ENCODE measurements at regions not wholly inside any gene's neighbourhood (a gene's known extent, or its start where the extent isn't known, plus 50 kb on each side); places are given as distances from the start of the nearest gene placed in this dataset.

GRCh38 chr6:159106627-159107241, 61.9 kb upstream of the TAGAP start:
- Histone ChIP-seq H3K4me1 (ENCODE audit: control insufficient read depth, insufficient read depth, low read length) (peaks cover 30% of the 10 kb centered on the region), H3K9me3 (ENCODE audit: control insufficient read depth, low read length) (no peaks in the 10 kb centered on the region), H3K27me3 (ENCODE audit: control insufficient read depth, insufficient read depth, low read length) (no peaks in the 10 kb centered on the region), H3K9ac (ENCODE audit: low read length) (peak overlapping the region; percentile 26), H3K4me3 (ENCODE audit: low read length) (no peak overlapping the region), H3K36me3 (ENCODE audit: control insufficient read depth, insufficient read depth, low read length) (no peaks in the 10 kb centered on the region)

- H3K27me3 ChIP-seq (ENCODE audit: control insufficient read depth, insufficient read depth, low read length) = no peaks in the 10 kb centered on the region
- H3K9ac ChIP-seq (ENCODE audit: low read length) = no peak overlapping the region
- no peaks in the 10 kb centered on the region for H3K9me3 ChIP-seq (ENCODE audit: control insufficient read depth, low read length)
- H3K4me1 ChIP-seq (ENCODE audit: control insufficient read depth, insufficient read depth, low read length) = peaks cover 30% of the 10 kb centered on the region
- no peak overlapping the region for H3K4me3 ChIP-seq (ENCODE audit: low read length)
- no peaks in the 10 kb centered on the region for H3K36me3 ChIP-seq (ENCODE audit: control insufficient read depth, insufficient read depth, low read length)
These were observed 60.9 kb upstream of the TAGAP start for GRCh38 chr6:159105716-159106115.

- Histone ChIP-seq H3K9ac (ENCODE audit: low read length) (no peak overlapping the region), H3K9me3 (ENCODE audit: control insufficient read depth, low read length) (no peaks in the 10 kb centered on the region), H3K36me3 (ENCODE audit: control insufficient read depth, insufficient read depth, low read length) (no peaks in the 10 kb centered on the region), H3K4me3 (ENCODE audit: low read length) (no peak overlapping the region), H3K4me1 (ENCODE audit: control insufficient read depth, insufficient read depth, low read length) (peaks cover 31% of the 10 kb centered on the region), H3K27me3 (ENCODE audit: control insufficient read depth, insufficient read depth, low read length) (no peaks in the 10 kb centered on the region)
These were observed 60.1 kb upstream of the TAGAP start for GRCh38 chr6:159104931-159105330.

- Histone ChIP-seq H3K9ac (ENCODE audit: low read length) (no peak overlapping the region), H3K9me3 (ENCODE audit: control insufficient read depth, low read length) (no peaks in the 10 kb centered on the region), H3K4me3 (ENCODE audit: low read length) (no peak overlapping the region), H3K4me1 (ENCODE audit: control insufficient read depth, insufficient read depth, low read length) (peaks cover 26% of the 10 kb centered on the region), H3K36me3 (ENCODE audit: control insufficient read depth, insufficient read depth, low read length) (no peaks in the 10 kb centered on the region), H3K27me3 (ENCODE audit: control insufficient read depth, insufficient read depth, low read length) (no peaks in the 10 kb centered on the region)
These were observed 59.6 kb upstream of the TAGAP start for GRCh38 chr6:159104163-159104925.

DNA sequence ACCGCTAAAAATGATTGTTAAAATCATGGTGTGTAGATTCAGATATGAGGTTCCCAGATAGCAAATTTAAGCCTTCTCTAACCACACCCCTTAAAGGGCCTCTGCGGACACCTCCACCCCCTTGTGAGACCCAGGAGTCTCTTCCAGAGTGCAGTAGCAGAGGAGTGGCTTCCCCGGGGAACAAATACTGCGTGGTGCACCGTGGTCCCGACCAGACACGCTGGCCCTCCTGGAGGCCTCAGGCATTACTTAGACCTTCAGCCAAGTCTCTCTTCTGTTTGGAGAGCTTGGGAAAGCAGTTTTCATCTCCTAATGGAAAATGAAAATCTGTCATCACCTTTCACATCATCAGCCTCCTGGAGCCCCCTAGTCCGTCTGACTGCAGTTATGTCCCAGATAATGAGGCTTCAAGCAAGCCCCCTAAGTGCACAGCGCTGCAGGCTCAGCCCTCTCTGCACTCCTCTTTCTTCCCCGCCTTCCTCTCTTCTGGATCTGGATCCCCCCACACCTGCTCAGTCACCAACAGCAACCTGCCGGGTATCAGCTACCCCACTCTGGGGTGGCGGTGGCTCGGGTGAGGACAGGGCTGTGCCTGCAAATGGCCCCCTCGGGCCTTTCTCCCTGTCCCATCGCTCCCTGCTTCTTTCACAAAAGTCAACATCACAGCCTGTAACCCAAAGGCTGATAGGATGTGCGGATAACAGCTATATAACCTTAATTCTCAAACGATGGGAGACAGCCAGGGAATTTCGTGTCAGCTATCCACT, 58.8 kb upstream of the TAGAP start:
- H3K9ac ChIP-seq (ENCODE audit: low read length) = no peak overlapping the region
- H3K4me3 ChIP-seq (ENCODE audit: low read length) = no peak overlapping the region
- peaks cover 26% of the 10 kb centered on the region for H3K4me1 ChIP-seq (ENCODE audit: control insufficient read depth, insufficient read depth, low read length)
- H3K36me3 ChIP-seq (ENCODE audit: control insufficient read depth, insufficient read depth, low read length) = no peaks in the 10 kb centered on the region
- H3K27me3 ChIP-seq (ENCODE audit: control insufficient read depth, insufficient read depth, low read length) = no peaks in the 10 kb centered on the region
- H3K9me3 ChIP-seq (ENCODE audit: control insufficient read depth, low read length) = no peaks in the 10 kb centered on the region

- Histone ChIP-seq H3K4me3 (ENCODE audit: low read length) (no peak overlapping the region), H3K9ac (ENCODE audit: low read length) (no peak overlapping the region), H3K4me1 (ENCODE audit: control insufficient read depth, insufficient read depth, low read length) (peaks cover 25% of the 10 kb centered on the region), H3K9me3 (ENCODE audit: control insufficient read depth, low read length) (no peaks in the 10 kb centered on the region), H3K36me3 (ENCODE audit: control insufficient read depth, insufficient read depth, low read length) (no peaks in the 10 kb centered on the region), H3K27me3 (ENCODE audit: control insufficient read depth, insufficient read depth, low read length) (no peaks in the 10 kb centered on the region)
These were observed 57.8 kb upstream of the TAGAP start for GRCh38 chr6:159102373-159103160.

DNA sequence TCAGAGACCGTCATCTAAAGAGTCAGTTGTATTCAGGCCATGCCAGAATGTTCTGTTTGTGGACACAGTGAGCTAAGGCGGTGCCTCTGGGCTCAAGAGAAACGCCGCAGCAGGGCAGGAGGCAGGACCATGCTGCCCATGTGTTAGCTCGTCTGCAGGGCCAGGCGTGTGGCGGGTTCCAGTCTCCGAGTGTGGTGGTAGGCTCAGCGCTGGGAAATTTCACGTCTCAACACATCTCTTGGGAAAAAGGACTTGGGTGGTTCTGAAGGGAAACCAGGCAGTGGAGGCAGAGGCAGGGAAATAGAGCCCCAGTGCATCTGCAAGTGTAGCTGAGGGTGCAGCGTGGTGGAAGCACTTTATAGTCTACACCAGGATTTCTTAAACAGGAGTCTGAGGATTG, 56.9 kb upstream of the TAGAP start:
- H3K36me3 ChIP-seq (ENCODE audit: control insufficient read depth, insufficient read depth, low read length) = no peaks in the 10 kb centered on the region
- H3K27me3 ChIP-seq (ENCODE audit: control insufficient read depth, insufficient read depth, low read length) = no peaks in the 10 kb centered on the region
- no peak overlapping the region for H3K4me3 ChIP-seq (ENCODE audit: low read length)
- H3K4me1 ChIP-seq (ENCODE audit: control insufficient read depth, insufficient read depth, low read length) = peaks cover 16% of the 10 kb centered on the region
- H3K9ac ChIP-seq (ENCODE audit: low read length) = no peak overlapping the region
- no peaks in the 10 kb centered on the region for H3K9me3 ChIP-seq (ENCODE audit: control insufficient read depth, low read length)

DNA sequence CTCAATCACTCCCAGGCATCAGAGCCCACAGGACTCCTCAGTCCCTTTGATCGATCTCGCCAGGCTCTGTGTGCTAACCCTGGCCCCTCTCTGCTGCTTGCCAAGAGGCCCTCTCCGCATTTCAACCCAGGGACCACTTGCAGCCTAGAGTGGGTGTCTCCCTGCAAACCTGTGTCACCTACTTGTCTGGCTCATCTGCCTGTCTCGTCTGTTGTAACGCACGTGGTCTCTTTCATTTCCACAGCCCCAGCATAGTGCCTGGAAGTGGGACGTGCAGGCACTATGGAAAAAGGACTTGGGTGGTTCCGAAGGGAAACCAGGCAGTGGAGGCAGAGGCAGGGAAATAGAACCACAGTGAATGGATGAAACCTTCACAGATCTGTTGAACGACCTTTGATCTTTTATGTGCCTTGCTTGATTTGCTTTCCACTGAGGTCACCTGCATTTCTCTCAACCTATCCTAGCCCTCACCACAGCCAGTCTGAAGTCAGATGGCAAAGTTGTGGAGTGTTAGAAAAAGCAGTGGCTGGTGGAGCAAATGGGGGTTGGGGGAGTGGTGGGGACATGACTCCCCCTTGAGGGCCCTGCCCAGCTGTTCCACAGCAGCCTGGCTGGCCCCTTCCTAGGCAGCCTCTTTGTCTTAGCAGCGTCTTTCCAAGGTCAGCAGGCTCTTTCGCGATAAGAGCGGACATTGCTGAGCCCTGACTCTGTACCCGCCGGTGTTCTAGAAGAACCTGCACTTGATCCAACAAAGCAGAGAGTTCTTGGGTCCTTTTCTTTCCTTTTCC, 55.8 kb upstream of the TAGAP start:
- no peaks in the 10 kb centered on the region for H3K36me3 ChIP-seq (ENCODE audit: control insufficient read depth, insufficient read depth, low read length)
- no peaks in the 10 kb centered on the region for H3K27me3 ChIP-seq (ENCODE audit: control insufficient read depth, insufficient read depth, low read length)
- H3K4me1 ChIP-seq (ENCODE audit: control insufficient read depth, insufficient read depth, low read length) = peaks cover 12% of the 10 kb centered on the region
- no peaks in the 10 kb centered on the region for H3K9me3 ChIP-seq (ENCODE audit: control insufficient read depth, low read length)
- no peak overlapping the region for H3K4me3 ChIP-seq (ENCODE audit: low read length)
- H3K9ac ChIP-seq (ENCODE audit: low read length) = no peak overlapping the region

GRCh38 chr6:159099961-159100360, 55.2 kb upstream of the TAGAP start:
- Histone ChIP-seq H3K9ac (ENCODE audit: low read length) (no peak overlapping the region), H3K4me1 (ENCODE audit: control insufficient read depth, insufficient read depth, low read length) (peaks cover 12% of the 10 kb centered on the region), H3K4me3 (ENCODE audit: low read length) (no peak overlapping the region), H3K9me3 (ENCODE audit: control insufficient read depth, low read length) (no peaks in the 10 kb centered on the region), H3K27me3 (ENCODE audit: control insufficient read depth, insufficient read depth, low read length) (no peaks in the 10 kb centered on the region), H3K36me3 (ENCODE audit: control insufficient read depth, insufficient read depth, low read length) (no peaks in the 10 kb centered on the region)

- Histone ChIP-seq H3K4me1 (ENCODE audit: control insufficient read depth, insufficient read depth, low read length) (peaks cover 10% of the 10 kb centered on the region), H3K4me3 (ENCODE audit: low read length) (no peak overlapping the region), H3K27me3 (ENCODE audit: control insufficient read depth, insufficient read depth, low read length) (no peaks in the 10 kb centered on the region), H3K9ac (ENCODE audit: low read length) (no peak overlapping the region), H3K36me3 (ENCODE audit: control insufficient read depth, insufficient read depth, low read length) (no peaks in the 10 kb centered on the region), H3K9me3 (ENCODE audit: control insufficient read depth, low read length) (no peaks in the 10 kb centered on the region)
These were observed 54.5 kb upstream of the TAGAP start for GRCh38 chr6:159099276-159099675.

DNA sequence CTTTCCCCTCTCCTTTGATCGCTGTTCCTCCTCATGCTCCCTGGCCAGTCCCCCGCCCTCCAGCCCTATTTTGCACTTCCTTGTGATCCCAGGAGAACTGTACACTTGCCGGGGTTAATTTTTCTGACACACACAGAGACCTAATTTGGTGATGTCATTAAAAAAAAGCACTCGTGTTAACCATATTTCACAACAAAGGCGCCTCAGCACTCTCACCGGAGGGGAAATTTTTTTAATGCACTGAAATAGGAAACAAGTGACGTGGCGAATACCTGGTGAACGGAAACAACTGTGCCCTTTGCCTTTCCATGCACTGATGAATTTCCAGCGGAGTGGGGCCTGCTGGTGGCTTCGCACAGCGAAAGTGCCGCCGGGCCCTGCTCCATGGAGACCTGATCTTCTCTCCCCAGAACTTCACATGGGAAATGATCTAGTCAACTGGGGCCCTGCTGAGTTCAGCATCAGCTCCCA, 53.9 kb upstream of the TAGAP start:
- peaks cover 5% of the 10 kb centered on the region for H3K4me1 ChIP-seq (ENCODE audit: control insufficient read depth, insufficient read depth, low read length)
- no peaks in the 10 kb centered on the region for H3K27me3 ChIP-seq (ENCODE audit: control insufficient read depth, insufficient read depth, low read length)
- no peak overlapping the region for H3K9ac ChIP-seq (ENCODE audit: low read length)
- no peaks in the 10 kb centered on the region for H3K9me3 ChIP-seq (ENCODE audit: control insufficient read depth, low read length)
- H3K4me3 ChIP-seq (ENCODE audit: low read length) = no peak overlapping the region
- no peaks in the 10 kb centered on the region for H3K36me3 ChIP-seq (ENCODE audit: control insufficient read depth, insufficient read depth, low read length)
